ENCODE measurements at regions not wholly inside any gene's neighbourhood (a gene's known extent, or its start where the extent isn't known, plus 50 kb on each side); places are given as distances from the start of the nearest gene placed in this dataset.

DNA sequence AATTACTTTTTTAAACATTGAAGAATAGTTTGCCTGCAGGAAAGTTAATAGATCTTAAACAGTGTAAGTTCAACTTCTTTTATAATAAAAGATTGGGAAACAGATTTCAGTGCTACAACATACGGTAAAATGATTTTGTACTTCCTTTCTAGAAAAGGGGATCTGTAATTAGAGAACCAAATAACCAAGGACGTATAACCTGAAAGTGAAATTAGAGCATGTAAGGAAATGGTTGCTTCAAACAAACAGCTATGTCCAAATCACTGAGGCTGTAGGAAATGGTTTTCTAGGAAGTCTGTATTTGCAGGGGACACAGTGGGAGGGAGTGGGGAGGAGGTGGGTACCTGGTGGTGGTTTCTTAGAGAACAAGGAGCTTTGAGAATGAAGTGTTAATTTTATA lies 57.9 kb upstream of the EXOC6 start:
- no peak for DNase-seq (ENCODE audit: low read depth, low spot score)

- no peak for DNase-seq (ENCODE audit: low read depth, low spot score)
These were observed 55.7 kb upstream of the EXOC6 start for GRCh38 chr10:92792661-92793060.

Measured in astrocyte of the hippocampus (primary cell).